Tibial nerve (tissue), 4 donors: ENCODE measurements at regions not wholly inside any gene's neighbourhood (a gene's known extent, or its start where the extent isn't known, plus 50 kb on each side); places are given as distances from the start of the nearest gene placed in this dataset.
"Not testable (repeated sequence)": the region's sequence is repeated elsewhere in the genome, so short reads cannot be mapped to it uniquely, and the experiment has no call there.

ENCODE experiments used
- DNase-seq, 2 donors: peaks; one replicate each; pipeline ENCODE4 v3.0.0-alpha.2; 2019; ENCODE audit warnings: low spot score in 2 of 2
- H3K27ac ChIP-seq, 4 donors: fragments of 200-600 bp; sonication (generic) in 3 of 4; one replicate each; pipeline ENCODE4 v1.5.1; 2017 to 2019; ENCODE audit warnings: mild to moderate bottlenecking in 1 of 4
- H3K27me3 ChIP-seq, 2 donors: fragments of 200-600 bp; sonication (generic) in 1 of 2; one replicate each; pipeline versions ENCODE4 v1.5.1 to v1.6.0; 2017 to 2019
- H3K36me3 ChIP-seq, 3 donors: fragments of 200-600 bp; sonication (generic); one replicate each; pipeline ENCODE4 v1.5.1; 2018 to 2019
- H3K4me1 ChIP-seq, 4 donors: fragments of 200-600 bp; sonication (generic) in 3 of 4; one replicate each; pipeline ENCODE4 v1.5.1; 2017 to 2019
- H3K4me3 ChIP-seq, 4 donors: fragments of 200-600 bp; sonication (generic) in 3 of 4; one replicate each; pipeline ENCODE4 v1.5.1; 2017 to 2019; ENCODE audit warnings: mild to moderate bottlenecking in 1 of 4, moderate library complexity in 1 of 4
- H3K9me3 ChIP-seq, 4 donors: fragments of 200-600 bp; sonication (generic) in 3 of 4; one replicate each; pipeline ENCODE4 v1.5.1; 2017 to 2019
- CTCF ChIP-seq, 5 experiments: fragments of 200-600 bp in 3 of 5; fragments of 450-650 bp in 2 of 5; sonication (generic) in 3 of 5; IDR thresholded peaks; one replicate each; pipeline ENCODE4 v1.5.1; 2016 to 2019; ENCODE audit warnings: antibody characterized with exemption in 5 of 5, mild to moderate bottlenecking in 3 of 5, moderate library complexity in 2 of 5
- EP300 ChIP-seq, 2 donors: sonication (generic); formaldehyde crosslinking; IDR thresholded peaks; one replicate each; pipeline ENCODE4 v1.6.1; 2017; ENCODE audit warnings: antibody characterized with exemption in 2 of 2, mild to moderate bottlenecking in 1 of 2
- POLR2A ChIP-seq, 2 donors: fragments of 450-650 bp; IDR thresholded peaks; one replicate each; pipeline ENCODE4 v1.6.1; 2017; ENCODE audit warnings: antibody characterized with exemption in 2 of 2, mild to moderate bottlenecking in 2 of 2, moderate library complexity in 2 of 2
- WGBS, 2 donors: methylation state at CpG; one replicate each; pipeline ENCODE4 v1.1.5; 2018; 5-methylcytosine and 5-hydroxymethylcytosine counted together

GRCh38 chr7:121531175-121532070 is 135.3 kb upstream of the FAM3C start:
- Histone ChIP-seq H3K9me3 (no peaks in the 10 kb centered on the region), H3K27me3 (no peaks in the 10 kb centered on the region), H3K27ac (peak overlapping the region in 1 of 4 donors; percentile 37), H3K4me1 (peaks cover 0 to 13% (median 3%) of the 10 kb centered on the region in 4 donors), H3K36me3 (no peaks in the 10 kb centered on the region), H3K4me3 (no peak overlapping the region)
- no peak for DNase-seq
- no peak for TF ChIP-seq EP300 (IDR thresholded peaks at IDR 0.05)
- TF ChIP-seq POLR2A (IDR thresholded peaks at IDR 0.05) = no peak
- TF ChIP-seq CTCF (IDR thresholded peaks at IDR 0.05) = no peak
- 93% methylated on average over 10 of the region's 10 CpGs for WGBS, 2 donors

GRCh38 chr7:121530227-121531174 is 134.4 kb upstream of the FAM3C start:
- TF ChIP-seq CTCF (IDR thresholded peaks at IDR 0.05) = no peak
- TF ChIP-seq POLR2A (IDR thresholded peaks at IDR 0.05) = no peak
- TF ChIP-seq EP300 (IDR thresholded peaks at IDR 0.05) = no peak
- no peak for DNase-seq
- Histone ChIP-seq H3K4me1 (peaks cover 0 to 13% (median 3%) of the 10 kb centered on the region in 4 donors), H3K27ac (peak overlapping the region in 1 of 4 donors; percentile 37), H3K36me3 (no peaks in the 10 kb centered on the region), H3K4me3 (no peak overlapping the region), H3K27me3 (no peaks in the 10 kb centered on the region), H3K9me3 (no peaks in the 10 kb centered on the region)
- 29% methylated on average over 4 of the region's 4 CpGs for WGBS, 2 donors

- H3K4me1 ChIP-seq = peaks cover 0 to 13% (median 3%) of the 10 kb centered on the region in 4 donors
- H3K4me3 ChIP-seq = no peak overlapping the region
- H3K27me3 ChIP-seq = no peaks in the 10 kb centered on the region
- H3K36me3 ChIP-seq = no peaks in the 10 kb centered on the region
- WGBS, 2 donors = 80 to 85% methylated on average over 3 of the region's 3 CpGs
- no peak overlapping the region for H3K27ac ChIP-seq
- TF ChIP-seq POLR2A (IDR thresholded peaks at IDR 0.05) (no peak), EP300 (IDR thresholded peaks at IDR 0.05) (no peak), CTCF (IDR thresholded peaks at IDR 0.05) (no peak)
- H3K9me3 ChIP-seq = no peaks in the 10 kb centered on the region
- DNase-seq = no peak
Measured at GRCh38 chr7:121529003-121529402, 132.9 kb upstream of the FAM3C start.

- DNase-seq, H3K27ac ChIP-seq, H3K9me3 ChIP-seq, H3K4me3 ChIP-seq, H3K27me3 ChIP-seq, H3K36me3 ChIP-seq: not testable (repeated sequence)
- WGBS, 2 donors = 84 to 88% methylated on average over 3 of the region's 3 CpGs
- H3K4me1 ChIP-seq = peaks cover 0 to 13% (median 3%) of the 10 kb centered on the region in 4 donors
Measured at GRCh38 chr7:121526210-121526609, 130.1 kb upstream of the FAM3C start.

- no peaks in the 10 kb centered on the region for H3K9me3 ChIP-seq
- no peaks in the 10 kb centered on the region for H3K27me3 ChIP-seq
- TF ChIP-seq EP300 (IDR thresholded peaks at IDR 0.05) (no peak), CTCF (IDR thresholded peaks at IDR 0.05) (no peak), POLR2A (IDR thresholded peaks at IDR 0.05) (no peak)
- peaks cover 0 to 8% (median 3%) of the 10 kb centered on the region in 4 donors for H3K4me1 ChIP-seq
- H3K27ac ChIP-seq = no peak overlapping the region
- WGBS, 2 donors = 44 to 61% methylated on average over 4 of the region's 4 CpGs
- no peaks in the 10 kb centered on the region for H3K36me3 ChIP-seq
- H3K4me3 ChIP-seq = no peak overlapping the region
- no peak for DNase-seq
Measured at GRCh38 chr7:121525155-121525819, 129.2 kb upstream of the FAM3C start.
